MCF 10A (cell line): ENCODE measurements at regions not wholly inside any gene's neighbourhood (a gene's known extent, or its start where the extent isn't known, plus 50 kb on each side); places are given as distances from the start of the nearest gene placed in this dataset.

Experiments
- BruUV-seq: library from RNA; stranded (reverse); fragments of 400-500 nt; replicated peaks from 2 replicates; lab custom pipeline; 2021; lab: Mats Ljungman, UMichigan
- CTCF ChIA-PET: fragments of 300-600 bp; sonication (Branson Sonifier 250); formaldehyde crosslinking; extraction: SDS; loops from one replicate; lab custom pipeline; 2021; ENCODE audit warnings: antibody characterized with exemption, inconsistent platforms; lab: Yijun Ruan, JAX
- POLR2A ChIA-PET: fragments of 300-600, 350-650 bp; sonication (Branson Sonifier 250); formaldehyde crosslinking; extraction: SDS; loops from one replicate; lab custom pipeline; 2020; ENCODE audit warnings: antibody characterized with exemption, inconsistent platforms; lab: Yijun Ruan, JAX
- DNase-seq: peaks from one replicate; pipeline ENCODE4 v3.0.0-alpha.2; 2018; ENCODE audit not compliant: unreplicated experiment
- H3K27ac Mint-ChIP-seq: one replicate; pipeline ENCODE4 v1.8.0; 2022; ENCODE audit warnings: mild to moderate bottlenecking, low read depth, mixed read lengths; ENCODE audit not compliant: unreplicated experiment
- H3K27me3 Mint-ChIP-seq: one replicate; pipeline ENCODE4 v1.8.0; 2022; ENCODE audit warnings: mixed read lengths; ENCODE audit not compliant: insufficient read depth, unreplicated experiment
- H3K36me3 Mint-ChIP-seq: one replicate; pipeline ENCODE4 v1.8.0; 2022; ENCODE audit warnings: mild to moderate bottlenecking, moderate library complexity, mixed read lengths; ENCODE audit not compliant: insufficient read depth, unreplicated experiment
- H3K4me1 Mint-ChIP-seq: one replicate; pipeline ENCODE4 v1.8.0; 2022; ENCODE audit warnings: mixed read lengths; ENCODE audit not compliant: insufficient read depth, unreplicated experiment
- H3K4me3 Mint-ChIP-seq: one replicate; pipeline ENCODE4 v1.8.0; 2022; ENCODE audit warnings: mild to moderate bottlenecking, moderate library complexity, mixed read lengths; ENCODE audit not compliant: unreplicated experiment
- H3K9me3 Mint-ChIP-seq: one replicate; pipeline ENCODE4 v1.8.0; 2022; ENCODE audit warnings: mixed read lengths; ENCODE audit not compliant: unreplicated experiment
- CTCF ChIP-seq: fragments of 200-600 bp; IDR thresholded peaks from one replicate; pipeline ENCODE4 v1.8.0; 2022; ENCODE audit warnings: antibody characterized with exemption, mild to moderate bottlenecking; ENCODE audit not compliant: unreplicated experiment
- intact Hi-C: fragments of 100-400 bp; cut with micrococcal nuclease; formaldehyde crosslinking; loops from 2 replicates; pipeline ENCODE4 v1.14.1; 2022

DNA sequence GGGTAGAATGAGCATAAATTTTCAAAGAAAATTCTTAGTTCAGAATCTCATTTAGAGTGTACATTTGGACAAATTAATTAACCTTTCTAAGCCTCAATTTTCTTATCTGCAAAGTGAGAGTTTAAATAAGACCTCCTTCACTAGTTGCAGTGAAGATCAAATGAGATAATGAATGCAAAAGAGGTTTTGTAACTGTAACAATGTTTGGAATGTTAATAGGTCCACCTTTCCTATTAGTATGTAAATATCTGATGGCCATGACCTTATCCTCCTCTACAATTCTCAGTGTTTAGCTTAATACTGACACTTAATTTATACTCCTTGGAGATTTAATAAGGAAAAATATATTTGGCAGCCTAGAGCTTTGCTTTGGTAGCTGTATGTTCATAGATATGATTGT is 138.8 kb downstream of the GABRG1 start:
- Mint-ChIP-seq H3K27me3 (no peaks in the 10 kb centered on the region), H3K36me3 (no peaks in the 10 kb centered on the region), H3K9me3 (no peaks in the 10 kb centered on the region), H3K4me3 (no peak overlapping the region), H3K4me1 (peaks cover 6% of the 10 kb centered on the region), H3K27ac (no peak overlapping the region)
- ChIA-PET CTCF (interaction anchor here (0.9 to 5.4 kb wide), 2 partner anchors 15 to 344 kb away, joined by 3 to 19 read pairs; no protein-coding TSS in a partner anchor), POLR2A (no interaction called here)
- no peak for TF ChIP-seq CTCF
- no TSS peak for BruUV-seq
- DNase-seq: no peak
- intact Hi-C loops: no loop called here

DNA sequence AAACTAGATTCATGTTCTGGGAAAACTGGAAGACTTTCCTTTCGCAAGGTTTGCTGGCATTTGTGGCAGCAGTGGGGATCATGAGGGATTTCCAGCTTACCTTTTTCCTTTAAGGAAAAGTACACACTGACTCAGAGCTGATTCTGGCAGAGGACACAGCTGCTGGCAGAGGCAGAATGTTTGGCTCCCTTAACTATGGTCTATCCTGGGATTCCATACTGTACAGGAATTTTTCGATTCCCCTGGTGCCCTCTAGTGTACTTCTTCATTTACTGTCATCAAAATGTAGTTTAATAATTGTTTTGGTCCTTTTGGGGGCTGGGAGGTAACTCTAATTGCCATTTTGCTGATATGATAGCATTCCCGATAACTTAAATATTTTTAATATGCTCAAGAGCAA is 152.7 kb downstream of the GABRG1 start:
- Mint-ChIP-seq H3K4me1 (no peaks in the 10 kb centered on the region), H3K4me3 (no peak overlapping the region), H3K27ac (peak overlapping the region; percentile 37), H3K36me3 (no peaks in the 10 kb centered on the region), H3K27me3 (no peaks in the 10 kb centered on the region), H3K9me3 (no peaks in the 10 kb centered on the region)
- BruUV-seq: no TSS peak
- intact Hi-C loops: loop anchor here (1.0 to 5.0 kb wide), 5 partner anchors 278 to 1044 kb away; no protein-coding TSS in a partner anchor
- DNase-seq: peak; percentile 82
- TF ChIP-seq CTCF: peak; percentile 37
- CTCF ChIA-PET: interaction anchor here (0.6 to 3.4 kb wide), 21 partner anchors 10 to 1211 kb away, joined by 3 to 19 read pairs (median 3); no protein-coding TSS in a partner anchor
- POLR2A ChIA-PET: no interaction called here

DNA sequence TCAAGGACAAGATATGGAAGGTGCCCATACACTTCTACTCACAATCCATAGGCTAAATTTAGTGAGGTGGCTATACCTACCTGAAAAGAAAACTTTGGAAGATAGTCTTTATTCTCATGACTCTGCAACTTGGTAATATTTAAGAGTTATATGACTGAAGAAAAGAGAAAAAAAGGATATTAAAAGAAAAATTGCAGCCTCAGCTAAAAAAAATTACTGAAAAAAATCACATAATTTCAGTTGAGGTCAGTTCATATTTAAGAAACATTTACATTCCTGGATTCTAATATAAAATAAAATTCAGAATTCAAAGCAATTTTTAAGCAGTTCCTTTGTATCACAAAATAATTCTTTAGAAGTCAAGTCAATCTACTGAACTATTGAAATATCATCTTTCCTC is 166.5 kb downstream of the GABRG1 start:
- Mint-ChIP-seq H3K27ac (no peak overlapping the region), H3K4me3 (no peak overlapping the region), H3K27me3 (no peaks in the 10 kb centered on the region), H3K36me3 (no peaks in the 10 kb centered on the region), H3K9me3 (peaks cover 2% of the 10 kb centered on the region), H3K4me1 (peaks cover 6% of the 10 kb centered on the region)
- ChIA-PET CTCF (interaction anchor here (0.8 to 2.3 kb wide), 3 partner anchors 11 to 504 kb away, joined by 3 to 8 read pairs (median 3); no protein-coding TSS in a partner anchor), POLR2A (no interaction called here)
- TF ChIP-seq CTCF: no peak
- intact Hi-C loops: no loop called here
- no TSS peak for BruUV-seq
- no peak for DNase-seq

DNA sequence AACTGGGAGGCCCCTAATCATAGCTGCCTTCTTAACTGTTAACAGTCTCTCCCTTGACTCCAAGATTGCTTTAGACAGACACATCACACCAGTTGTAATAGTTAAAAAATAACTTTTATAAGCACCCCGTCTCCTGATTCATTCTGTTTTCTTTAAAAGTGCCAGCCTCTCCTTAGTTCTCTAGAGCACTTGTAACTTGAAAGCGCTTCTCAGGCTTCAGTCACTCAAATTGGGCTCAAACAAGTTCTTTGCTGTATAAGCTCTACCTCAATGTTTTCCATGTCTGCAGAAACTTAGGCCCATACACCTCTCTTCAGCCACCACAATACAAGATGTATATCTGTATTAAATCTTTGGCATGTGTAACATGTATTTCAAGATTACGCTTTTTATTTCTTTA is 169.6 kb downstream of the GABRG1 start:
- TF ChIP-seq CTCF: no peak
- intact Hi-C loops: no loop called here
- Mint-ChIP-seq H3K27me3 (no peaks in the 10 kb centered on the region), H3K4me3 (no peak overlapping the region), H3K4me1 (peaks cover 6% of the 10 kb centered on the region), H3K36me3 (no peaks in the 10 kb centered on the region), H3K27ac (no peak overlapping the region), H3K9me3 (no peaks in the 10 kb centered on the region)
- no TSS peak for BruUV-seq
- no peak for DNase-seq
- ChIA-PET POLR2A (interaction anchor here (0.6 kb wide), 1 partner anchor 1715 kb away, joined by 3 read pairs; no protein-coding TSS in a partner anchor), CTCF (no interaction called here)
